OCI-LY7 (cell line): ENCODE measurements at regions not wholly inside any gene's neighbourhood (a gene's known extent, or its start where the extent isn't known, plus 50 kb on each side); places are given as distances from the start of the nearest gene placed in this dataset.
A peak's percentile ranks its signal among the peaks of the same experiment; 100 is the strongest.

ENCODE experiments used
- BruUV-seq: library from RNA; stranded (reverse); fragments of 400-500 nt; replicated peaks from 2 replicates; lab custom pipeline; 2021; lab: Mats Ljungman, UMichigan
- CTCF ChIA-PET: fragments of 300-600 bp; sonication (Branson Sonifier 250); formaldehyde crosslinking; loops from one replicate; lab custom pipeline; 2022; ENCODE audit warnings: antibody characterized with exemption; ENCODE audit not compliant: unreplicated experiment; lab: Charles Lee
- POLR2A ChIA-PET: fragments of 300-600 bp; sonication (Branson Sonifier 250); formaldehyde crosslinking; loops from one replicate; lab custom pipeline; 2022; ENCODE audit warnings: antibody characterized with exemption; lab: Charles Lee
- DNase-seq: peaks from one replicate; pipeline ENCODE4 v3.0.0-alpha.2; 2015; ENCODE audit warnings: low spot score
- H2AFZ ChIP-seq: fragments of 200-600 bp; sonication (generic), shearing (Covaris generic); 2 replicates; pipeline ENCODE4 v1.6.1; 2014; ENCODE audit warnings: mild to moderate bottlenecking, antibody characterized with exemption, low read length, moderate library complexity
- H3K27ac ChIP-seq: fragments of 200-600 bp; sonication (generic); 2 replicates; pipeline ENCODE4 v1.5.1; 2014; ENCODE audit warnings: mixed run types, low read depth, mild to moderate bottlenecking, moderate library complexity, low read length, inconsistent platforms; ENCODE audit not compliant: poor library complexity, severe bottlenecking
- H3K36me3 ChIP-seq: fragments of 200-600 bp; sonication (generic); 2 replicates; pipeline ENCODE4 v1.6.1; 2014; ENCODE audit warnings: mild to moderate bottlenecking, antibody characterized with exemption, low read length, moderate library complexity, mixed read lengths; ENCODE audit not compliant: insufficient read depth
- H3K4me1 ChIP-seq: fragments of 200-600 bp; sonication (generic); 2 replicates; pipeline ENCODE4 v1.5.1; 2014; ENCODE audit warnings: mild to moderate bottlenecking, low read length; ENCODE audit not compliant: insufficient read depth, poor library complexity, severe bottlenecking
- H3K4me2 ChIP-seq: fragments of 200-600 bp; sonication (generic); 2 replicates; pipeline ENCODE4 v1.6.1; 2014; ENCODE audit warnings: mild to moderate bottlenecking, low read length
- H3K4me3 ChIP-seq: fragments of 200-600 bp; sonication (generic); 2 replicates; pipeline ENCODE4 v1.5.1; 2014; ENCODE audit warnings: mild to moderate bottlenecking, low read depth, low read length; ENCODE audit not compliant: poor library complexity, severe bottlenecking
- H3K79me2 ChIP-seq: fragments of 200-600 bp; sonication (generic); 2 replicates; pipeline ENCODE4 v1.6.1; 2016; ENCODE audit warnings: low read depth, mild to moderate bottlenecking, low read length, moderate library complexity, mixed read lengths; ENCODE audit not compliant: insufficient read depth
- H3K9me2 ChIP-seq: fragments of 200-600 bp; sonication (generic); 2 replicates; pipeline ENCODE4 v1.6.1; 2016; ENCODE audit warnings: mild to moderate bottlenecking, low read length, mixed read lengths; ENCODE audit not compliant: insufficient read depth
- H3K9me3 ChIP-seq: fragments of 200-600 bp; sonication (generic); 2 replicates; pipeline ENCODE4 v1.6.1; 2014; ENCODE audit warnings: mild to moderate bottlenecking, mixed run types, low read length, mixed read lengths
- H4K20me1 ChIP-seq: fragments of 200-600 bp; sonication (generic); 2 replicates; pipeline ENCODE4 v1.6.1; 2014; ENCODE audit warnings: mild to moderate bottlenecking, antibody characterized with exemption, low read length, moderate library complexity, mixed read lengths; ENCODE audit not compliant: insufficient read depth
- EZH2phosphoT487 ChIP-seq: fragments of 200-600 bp; sonication (generic); IDR thresholded peaks from 2 replicates; pipeline ENCODE4 v1.6.1; 2018; ENCODE audit warnings: low read depth, borderline replicate concordance, mild to moderate bottlenecking, mixed run types, antibody characterized with exemption, low read length, moderate library complexity, mixed read lengths
- intact Hi-C: fragments of 100-400 bp; cut with micrococcal nuclease; formaldehyde crosslinking; loops from one replicate; pipeline ENCODE4 v1.10.0; 2022; ENCODE audit not compliant: unreplicated experiment
- TF ChIP-seq, protein P1 (sequence below): fragments of 200-600 bp; sonication (generic); conservative IDR thresholded peaks from 2 replicates; pipeline ENCODE4 v1.5.1; 2014; ENCODE audit warnings: mild to moderate bottlenecking, antibody characterized with exemption, low read length, moderate library complexity, mixed read lengths

DNA sequence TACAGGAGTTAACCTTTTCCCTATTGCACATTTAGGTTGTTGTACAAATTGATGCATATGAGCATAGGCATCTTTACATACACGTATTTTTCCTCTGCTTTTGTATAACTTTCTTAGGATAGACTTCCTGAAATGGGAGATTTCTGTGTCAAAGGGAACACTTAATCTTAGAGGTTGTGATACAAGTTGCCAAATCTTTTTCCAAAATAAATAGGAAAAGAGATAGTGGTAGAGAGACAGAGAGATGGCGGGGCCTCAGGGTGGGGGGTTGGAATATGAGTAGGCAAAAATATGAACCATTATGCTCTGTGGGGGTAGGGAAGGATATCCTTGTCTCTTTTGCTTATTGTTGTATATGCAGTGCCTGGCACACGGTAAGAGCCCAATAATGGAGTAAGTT is 70.7 kb upstream of the UBE2E1 start:
- intact Hi-C loops = no loop called here
- no peak overlapping the region for H3K27ac ChIP-seq
- no peaks in the 10 kb centered on the region for H3K9me3 ChIP-seq
- H3K4me1 ChIP-seq = peaks cover 12% of the 10 kb centered on the region
- no peaks in the 10 kb centered on the region for H3K79me2 ChIP-seq
- no peaks in the 10 kb centered on the region for H3K9me2 ChIP-seq
- H3K36me3 ChIP-seq = no peaks in the 10 kb centered on the region
- TF ChIP-seq EZH2phosphoT487 = no peak
- TF ChIP-seq, protein P1, sequence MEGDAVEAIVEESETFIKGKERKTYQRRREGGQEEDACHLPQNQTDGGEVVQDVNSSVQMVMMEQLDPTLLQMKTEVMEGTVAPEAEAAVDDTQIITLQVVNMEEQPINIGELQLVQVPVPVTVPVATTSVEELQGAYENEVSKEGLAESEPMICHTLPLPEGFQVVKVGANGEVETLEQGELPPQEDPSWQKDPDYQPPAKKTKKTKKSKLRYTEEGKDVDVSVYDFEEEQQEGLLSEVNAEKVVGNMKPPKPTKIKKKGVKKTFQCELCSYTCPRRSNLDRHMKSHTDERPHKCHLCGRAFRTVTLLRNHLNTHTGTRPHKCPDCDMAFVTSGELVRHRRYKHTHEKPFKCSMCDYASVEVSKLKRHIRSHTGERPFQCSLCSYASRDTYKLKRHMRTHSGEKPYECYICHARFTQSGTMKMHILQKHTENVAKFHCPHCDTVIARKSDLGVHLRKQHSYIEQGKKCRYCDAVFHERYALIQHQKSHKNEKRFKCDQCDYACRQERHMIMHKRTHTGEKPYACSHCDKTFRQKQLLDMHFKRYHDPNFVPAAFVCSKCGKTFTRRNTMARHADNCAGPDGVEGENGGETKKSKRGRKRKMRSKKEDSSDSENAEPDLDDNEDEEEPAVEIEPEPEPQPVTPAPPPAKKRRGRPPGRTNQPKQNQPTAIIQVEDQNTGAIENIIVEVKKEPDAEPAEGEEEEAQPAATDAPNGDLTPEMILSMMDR = no peak
- BruUV-seq = no TSS peak
- POLR2A ChIA-PET = interaction anchor here (1.4 kb wide), 1 partner anchor 66 kb away, joined by 4 read pairs; no protein-coding TSS in a partner anchor
- CTCF ChIA-PET = no interaction called here
- no peak overlapping the region for H3K4me3 ChIP-seq
- H3K4me2 ChIP-seq = no peak overlapping the region
- H2AFZ ChIP-seq = no peak overlapping the region
- no peaks in the 10 kb centered on the region for H4K20me1 ChIP-seq
- no peak for DNase-seq

DNA sequence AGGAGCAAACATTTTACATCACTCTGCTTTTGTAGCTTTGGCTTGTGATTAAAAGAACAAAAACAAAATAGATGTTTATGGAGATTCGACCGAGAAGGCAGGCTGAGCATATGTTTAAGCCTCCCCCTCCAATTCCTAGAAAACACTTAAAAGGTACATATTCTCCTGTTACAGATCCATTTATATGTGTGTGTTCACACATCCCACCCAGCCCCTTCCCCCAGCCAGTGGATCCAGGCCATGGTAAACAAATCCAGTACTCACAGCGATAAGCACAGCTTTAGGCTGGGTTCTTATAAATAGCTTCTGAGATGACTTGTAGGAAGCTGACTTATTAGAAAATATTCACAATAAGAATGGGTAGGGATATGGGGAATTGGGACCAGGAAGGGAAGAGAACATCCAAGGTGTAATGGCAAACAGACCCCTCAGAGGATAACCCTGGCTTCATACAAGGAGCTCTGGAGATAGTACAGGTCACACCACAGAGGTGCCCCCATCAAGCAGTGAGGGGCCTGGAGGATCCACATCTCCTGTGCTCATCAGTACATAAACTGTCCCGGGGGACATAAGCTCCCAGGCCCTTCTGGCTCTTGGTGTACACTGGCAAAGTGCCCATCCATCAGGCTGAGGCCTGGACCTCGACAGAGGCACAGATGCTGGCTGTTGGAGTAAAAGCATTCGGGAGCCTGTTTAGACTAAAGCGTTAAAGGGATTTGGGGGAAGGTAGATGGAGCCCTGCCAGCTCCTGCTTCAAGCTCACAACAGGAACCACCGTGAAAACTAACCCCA is 70.0 kb upstream of the UBE2E1 start:
- TF ChIP-seq, protein P1 = no peak
- TF ChIP-seq EZH2phosphoT487 = no peak
- Histone ChIP-seq H3K27ac (no peak overlapping the region), H3K36me3 (no peaks in the 10 kb centered on the region), H2AFZ (no peak overlapping the region), H4K20me1 (no peaks in the 10 kb centered on the region), H3K9me2 (no peaks in the 10 kb centered on the region), H3K79me2 (no peaks in the 10 kb centered on the region), H3K4me3 (no peak overlapping the region), H3K9me3 (no peaks in the 10 kb centered on the region), H3K4me2 (no peak overlapping the region), H3K4me1 (peaks cover 19% of the 10 kb centered on the region)
- ChIA-PET POLR2A (interaction anchor here (0.5 to 1.4 kb wide), 4 partner anchors 11 to 65 kb away, joined by 3 to 4 read pairs (median 4); no protein-coding TSS in a partner anchor), CTCF (interaction anchor here (0.6 to 0.9 kb wide), 2 partner anchors 26 to 233 kb away, joined by 3 read pairs; no protein-coding TSS in a partner anchor)
- BruUV-seq = no TSS peak
- DNase-seq = no peak
- intact Hi-C loops = no loop called here

DNA sequence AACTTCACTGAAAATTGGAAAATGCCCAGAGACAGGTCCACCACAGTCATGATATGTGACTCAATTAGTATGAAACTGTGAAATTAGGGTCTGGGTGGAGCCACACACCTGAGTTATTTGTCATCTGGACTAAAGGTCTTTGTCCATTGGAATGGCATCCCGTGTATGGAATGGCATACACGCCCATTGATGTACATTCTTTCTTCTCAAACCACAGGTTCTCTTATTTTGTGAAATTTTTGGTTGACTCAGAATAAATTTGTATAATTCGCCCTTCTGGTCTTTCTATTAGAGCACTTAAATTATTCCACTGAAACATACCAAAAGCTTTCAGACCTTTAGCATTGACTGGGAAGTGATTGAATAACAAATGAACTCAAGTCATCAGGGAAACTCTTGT is 66.8 kb upstream of the UBE2E1 start:
- H3K4me2 ChIP-seq = no peak overlapping the region
- ChIA-PET CTCF (no interaction called here), POLR2A (interaction anchor here (0.6 to 1.3 kb wide), 2 partner anchors 84 to 399 kb away, joined by 3 read pairs; no protein-coding TSS in a partner anchor)
- TF ChIP-seq EZH2phosphoT487 = no peak
- TF ChIP-seq, protein P1 = no peak
- DNase-seq = no peak
- H3K79me2 ChIP-seq = no peaks in the 10 kb centered on the region
- intact Hi-C loops = no loop called here
- no peaks in the 10 kb centered on the region for H4K20me1 ChIP-seq
- no peaks in the 10 kb centered on the region for H3K36me3 ChIP-seq
- H3K27ac ChIP-seq = no peak overlapping the region
- H3K9me3 ChIP-seq = no peaks in the 10 kb centered on the region
- no peaks in the 10 kb centered on the region for H3K9me2 ChIP-seq
- BruUV-seq = no TSS peak
- peaks cover 23% of the 10 kb centered on the region for H3K4me1 ChIP-seq
- H2AFZ ChIP-seq = peak overlapping the region; percentile 49; the same call in 1 of the 2 replicates
- H3K4me3 ChIP-seq = no peak overlapping the region
